BJ (cell line): ENCODE measurements at regions not wholly inside any gene's neighbourhood (a gene's known extent, or its start where the extent isn't known, plus 50 kb on each side); places are given as distances from the start of the nearest gene placed in this dataset.

Source experiments
- CTCF ChIA-PET: fragments of 350-600 bp; formaldehyde crosslinking; extraction: SDS; loops from one replicate; lab custom pipeline; 2021; ENCODE audit warnings: antibody characterized with exemption, inconsistent platforms; lab: Yijun Ruan, JAX
- POLR2A ChIA-PET: fragments of 300-600 bp; sonication (Branson Sonifier 250); formaldehyde crosslinking; extraction: SDS; loops from one replicate; lab custom pipeline; 2021; ENCODE audit warnings: antibody characterized with exemption; lab: Charles Lee
- DNase-seq: peaks from one replicate; pipeline ENCODE4 v3.0.0-alpha.2; 2011; ENCODE audit warnings: low read depth
- H3K27me3 ChIP-seq: 2 replicates; pipeline ENCODE4 v1.6.0; 2011; ENCODE audit warnings: low read length; ENCODE audit not compliant: control insufficient read depth, insufficient read depth
- H3K36me3 ChIP-seq: 2 replicates; pipeline ENCODE4 v1.5.1; 2011; ENCODE audit warnings: low read length; ENCODE audit not compliant: control insufficient read depth, insufficient read depth
- H3K4me3 ChIP-seq: 2 replicates; pipeline ENCODE4 v1.5.1; 2011; ENCODE audit warnings: low read depth, mild to moderate bottlenecking, control low read depth, low read length
- CTCF ChIP-seq: IDR thresholded peaks from 2 replicates; pipeline ENCODE4 v1.5.1; 2011; ENCODE audit warnings: low read depth, mild to moderate bottlenecking, control low read depth, inconsistent platforms, low read length, moderate library complexity; ENCODE audit not compliant: insufficient read depth

DNA sequence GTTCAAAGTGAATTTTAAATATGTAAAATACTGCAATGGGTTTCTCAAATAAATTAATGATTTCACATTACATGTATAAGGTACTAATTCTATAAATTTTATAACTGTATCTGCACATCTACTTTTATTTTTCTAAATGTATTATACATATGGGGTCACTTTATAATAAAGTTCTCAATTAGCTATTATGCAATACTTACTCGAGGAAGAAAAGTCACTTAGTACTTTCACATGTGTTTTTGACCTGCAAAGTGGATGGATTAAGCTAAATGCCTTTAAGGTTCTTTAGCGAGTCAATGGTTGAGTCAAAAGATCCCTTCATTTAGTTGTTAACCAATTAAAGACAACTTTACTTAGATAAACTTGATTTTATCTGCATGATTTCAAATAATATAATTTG lies 437.8 kb downstream of the ANKRD7 start:
- H3K27me3 ChIP-seq = no peaks in the 10 kb centered on the region
- POLR2A ChIA-PET = no interaction called here
- no peak overlapping the region for H3K4me3 ChIP-seq
- H3K36me3 ChIP-seq = no peaks in the 10 kb centered on the region
- CTCF ChIA-PET = no interaction called here
- TF ChIP-seq CTCF = no peak
- DNase-seq = no peak

- ChIA-PET POLR2A (no interaction called here), CTCF (no interaction called here)
- TF ChIP-seq CTCF = no peak
- no peaks in the 10 kb centered on the region for H3K36me3 ChIP-seq
- DNase-seq = no peak
- H3K27me3 ChIP-seq = no peaks in the 10 kb centered on the region
- H3K4me3 ChIP-seq = no peak overlapping the region
Observed at GRCh38 chr7:118664498-118664897, 440.0 kb downstream of the ANKRD7 start.

- H3K4me3 ChIP-seq = no peak overlapping the region
- ChIA-PET POLR2A (no interaction called here), CTCF (no interaction called here)
- H3K27me3 ChIP-seq = no peaks in the 10 kb centered on the region
- DNase-seq = no peak
- TF ChIP-seq CTCF = no peak
- no peaks in the 10 kb centered on the region for H3K36me3 ChIP-seq
Observed at GRCh38 chr7:118671149-118671548, 446.6 kb downstream of the ANKRD7 start.

DNA sequence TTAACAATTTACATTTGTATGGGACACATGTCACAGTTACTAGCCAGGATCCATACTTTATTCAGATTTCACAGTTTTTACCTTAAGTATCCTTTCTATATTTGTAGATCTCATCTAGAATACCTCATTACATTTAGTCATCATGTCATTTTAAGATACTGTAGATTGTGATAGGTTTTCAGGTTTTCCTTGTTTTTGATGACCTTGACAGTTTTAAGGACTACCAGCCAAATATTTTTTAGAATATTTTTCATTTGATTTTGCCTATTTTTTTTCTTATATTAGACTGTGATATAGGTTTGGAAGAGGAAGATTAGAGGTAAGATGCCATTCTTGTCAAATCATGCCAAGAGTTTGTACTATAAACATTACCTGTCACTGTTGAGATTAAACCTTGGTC lies 460.3 kb downstream of the ANKRD7 start:
- no peak for DNase-seq
- H3K36me3 ChIP-seq = no peaks in the 10 kb centered on the region
- no peak for TF ChIP-seq CTCF
- no peaks in the 10 kb centered on the region for H3K27me3 ChIP-seq
- no peak overlapping the region for H3K4me3 ChIP-seq
- CTCF ChIA-PET = no interaction called here
- POLR2A ChIA-PET = no interaction called here

GRCh38 chr7:118689403-118689802 lies 464.9 kb downstream of the ANKRD7 start:
- Histone ChIP-seq H3K4me3 (no peak overlapping the region), H3K27me3 (no peaks in the 10 kb centered on the region), H3K36me3 (no peaks in the 10 kb centered on the region)
- ChIA-PET POLR2A (no interaction called here), CTCF (no interaction called here)
- TF ChIP-seq CTCF = no peak
- no peak for DNase-seq
